Progenitor cell of endocrine pancreas (in vitro differentiated cells): ENCODE measurements at regions not wholly inside any gene's neighbourhood (a gene's known extent, or its start where the extent isn't known, plus 50 kb on each side); places are given as distances from the start of the nearest gene placed in this dataset.

Source experiments
- DNase-seq: peaks from one replicate; pipeline ENCODE4 v3.0.0; 2021; ENCODE audit warnings: low spot score; ENCODE audit not compliant: unreplicated experiment
- H3K27ac Mint-ChIP-seq: 2 replicates; pipeline ENCODE4 v1.8.0; 2021; ENCODE audit warnings: mild to moderate bottlenecking, moderate library complexity, mixed read lengths
- H3K27me3 Mint-ChIP-seq: 2 replicates; pipeline ENCODE4 v1.8.0; 2021; ENCODE audit warnings: mixed read lengths
- H3K36me3 Mint-ChIP-seq: 2 replicates; pipeline ENCODE4 v1.8.0; 2022; ENCODE audit warnings: mixed read lengths; ENCODE audit not compliant: insufficient read depth
- H3K4me1 Mint-ChIP-seq: 2 replicates; pipeline ENCODE4 v1.8.0; 2021; ENCODE audit warnings: low read depth, mixed read lengths
- H3K4me3 Mint-ChIP-seq: 2 replicates; pipeline ENCODE4 v1.8.0; 2021; ENCODE audit warnings: low read depth, mild to moderate bottlenecking, moderate library complexity, mixed read lengths
- H3K9me3 Mint-ChIP-seq: 2 replicates; pipeline ENCODE4 v1.8.0; 2021; ENCODE audit warnings: low read depth, mixed read lengths
- CTCF ChIP-seq: fragments of 200-600 bp; sonication (generic); IDR thresholded peaks from one replicate; pipeline ENCODE4 v1.5.0; 2021; ENCODE audit warnings: antibody characterized with exemption, mild to moderate bottlenecking; ENCODE audit not compliant: unreplicated experiment

DNA sequence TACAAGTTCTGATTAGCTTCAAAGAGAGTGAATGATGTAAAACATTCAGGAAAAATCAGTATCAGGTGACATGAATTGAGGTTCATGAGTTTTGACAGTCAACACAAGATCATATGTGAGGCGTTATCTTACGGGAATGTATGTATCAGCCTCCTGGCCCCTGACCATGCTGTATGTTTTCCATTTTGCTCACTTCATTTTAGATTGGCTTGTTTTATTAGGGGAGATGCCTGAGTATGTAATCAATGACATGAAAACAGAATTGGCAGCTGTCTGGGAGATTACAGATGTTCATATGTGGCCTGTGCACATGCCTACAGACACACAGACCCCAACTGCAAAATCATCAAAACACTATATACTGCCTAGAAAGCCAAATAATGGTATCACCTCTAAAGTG is 168.5 kb upstream of the RND3 start:
- no peak overlapping the region for H3K4me3 Mint-ChIP-seq
- H3K9me3 Mint-ChIP-seq = peaks cover 9% of the 10 kb centered on the region
- TF ChIP-seq CTCF = no peak
- no peak overlapping the region for H3K27ac Mint-ChIP-seq
- no peaks in the 10 kb centered on the region for H3K4me1 Mint-ChIP-seq
- H3K36me3 Mint-ChIP-seq = no peaks in the 10 kb centered on the region
- DNase-seq = no peak
- H3K27me3 Mint-ChIP-seq = no peaks in the 10 kb centered on the region

DNA sequence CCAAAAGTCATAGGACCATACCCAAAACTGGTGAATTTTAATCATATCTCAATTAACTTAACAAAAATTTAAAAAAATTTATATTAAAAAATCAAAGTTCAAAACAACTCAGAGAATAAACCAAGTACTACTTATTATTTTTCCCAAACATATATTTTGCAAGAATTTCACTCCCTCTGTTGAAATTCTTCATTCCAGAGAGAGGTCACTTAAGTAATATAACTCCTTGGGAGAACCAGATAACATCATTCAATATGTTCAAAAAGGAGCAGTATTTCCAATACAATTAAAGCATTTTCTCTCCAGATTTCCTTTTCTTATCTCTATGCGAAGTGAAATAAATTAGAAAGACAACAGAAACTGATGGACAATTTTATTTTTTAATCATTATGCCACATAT is 165.9 kb upstream of the RND3 start:
- peaks cover 3% of the 10 kb centered on the region for H3K4me1 Mint-ChIP-seq

DNA sequence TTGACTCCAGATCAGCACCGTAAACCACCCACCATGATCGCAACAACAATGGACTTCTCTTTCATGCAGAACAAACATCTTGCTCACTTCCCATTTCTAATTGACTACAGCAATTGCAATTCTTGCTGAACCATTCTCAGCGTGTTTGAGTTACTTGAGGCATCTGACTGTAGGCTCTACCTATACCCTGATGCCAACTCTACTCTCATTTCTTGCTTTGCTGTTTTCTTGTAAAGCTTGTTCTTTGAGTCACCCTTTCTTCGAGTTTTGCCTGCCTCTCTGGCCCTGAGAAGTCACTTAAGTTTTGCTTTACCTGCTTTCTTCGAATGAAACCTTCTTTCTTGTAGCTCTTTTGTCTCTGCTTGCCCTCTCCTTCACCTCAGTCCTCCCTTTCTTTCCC is 160.5 kb upstream of the RND3 start:
- no peak for TF ChIP-seq CTCF
- Mint-ChIP-seq H3K4me1 (peaks cover 9% of the 10 kb centered on the region), H3K27me3 (no peaks in the 10 kb centered on the region), H3K4me3 (no peak overlapping the region), H3K9me3 (no peaks in the 10 kb centered on the region), H3K36me3 (no peaks in the 10 kb centered on the region), H3K27ac (no peak overlapping the region)
- no peak for DNase-seq

More for the DNA sequence above, 165.9 kb upstream of the RND3 start:
- Mint-ChIP-seq H3K27me3 (no peaks in the 10 kb centered on the region), H3K36me3 (no peaks in the 10 kb centered on the region), H3K9me3 (peaks cover under 1% of the 10 kb centered on the region), H3K27ac (no peak overlapping the region), H3K4me3 (no peak overlapping the region)
- TF ChIP-seq CTCF = no peak
- no peak for DNase-seq

GRCh38 chr2:150646746-150647145 is 159.3 kb upstream of the RND3 start:
- Mint-ChIP-seq H3K4me3 (no peak overlapping the region), H3K4me1 (peaks cover 9% of the 10 kb centered on the region), H3K27me3 (no peaks in the 10 kb centered on the region), H3K27ac (no peak overlapping the region), H3K9me3 (no peaks in the 10 kb centered on the region), H3K36me3 (no peaks in the 10 kb centered on the region)
- DNase-seq = no peak
- TF ChIP-seq CTCF = no peak

DNA sequence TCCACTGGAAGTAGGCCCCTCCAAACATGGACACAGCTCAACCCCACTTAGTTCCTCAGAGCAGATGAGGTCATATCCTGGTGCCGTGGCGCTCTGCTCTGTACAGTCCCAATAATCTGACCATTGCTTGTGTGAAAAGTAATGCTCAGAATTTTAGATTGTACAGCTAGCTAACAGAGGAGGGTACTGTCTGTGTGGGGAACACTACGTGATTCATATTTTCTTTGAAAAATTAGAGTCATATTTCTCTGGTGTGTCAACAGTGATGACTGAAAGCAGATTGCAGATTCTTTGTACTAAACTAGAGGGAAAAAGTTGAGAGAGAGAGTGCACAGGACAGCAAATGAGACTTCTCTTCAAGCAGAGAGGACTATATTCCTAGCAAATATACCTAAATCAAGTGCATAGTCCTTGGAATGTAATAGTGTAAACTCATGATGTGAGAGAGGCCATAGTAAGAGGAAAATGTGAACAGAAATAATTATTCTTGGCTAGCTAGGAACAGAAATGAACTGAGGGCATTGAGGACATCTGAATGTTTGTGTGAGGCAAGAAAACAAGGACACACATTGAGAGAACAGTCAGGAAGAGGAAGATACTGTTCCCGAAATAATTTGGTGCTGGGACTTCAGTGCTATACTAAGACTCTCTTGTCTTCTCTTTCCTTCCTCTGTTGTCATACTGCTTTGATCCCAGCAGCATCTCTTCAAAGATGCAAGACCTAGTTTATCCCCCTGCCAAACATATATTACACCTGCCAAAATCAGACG is 157.0 kb upstream of the RND3 start:
- no peak overlapping the region for H3K27ac Mint-ChIP-seq
- no peaks in the 10 kb centered on the region for H3K36me3 Mint-ChIP-seq
- DNase-seq = no peak
- no peaks in the 10 kb centered on the region for H3K9me3 Mint-ChIP-seq
- peaks cover 11% of the 10 kb centered on the region for H3K4me1 Mint-ChIP-seq
- TF ChIP-seq CTCF = no peak
- no peak overlapping the region for H3K4me3 Mint-ChIP-seq
- H3K27me3 Mint-ChIP-seq = no peaks in the 10 kb centered on the region
